GM19240 (cell line): ENCODE measurements at regions not wholly inside any gene's neighbourhood (a gene's known extent, or its start where the extent isn't known, plus 50 kb on each side); places are given as distances from the start of the nearest gene placed in this dataset.

Experiments used
- DNase-seq: peaks from one replicate; pipeline ENCODE4 v3.0.0; 2011; ENCODE audit warnings: low spot score; ENCODE audit not compliant: insufficient read length

DNA sequence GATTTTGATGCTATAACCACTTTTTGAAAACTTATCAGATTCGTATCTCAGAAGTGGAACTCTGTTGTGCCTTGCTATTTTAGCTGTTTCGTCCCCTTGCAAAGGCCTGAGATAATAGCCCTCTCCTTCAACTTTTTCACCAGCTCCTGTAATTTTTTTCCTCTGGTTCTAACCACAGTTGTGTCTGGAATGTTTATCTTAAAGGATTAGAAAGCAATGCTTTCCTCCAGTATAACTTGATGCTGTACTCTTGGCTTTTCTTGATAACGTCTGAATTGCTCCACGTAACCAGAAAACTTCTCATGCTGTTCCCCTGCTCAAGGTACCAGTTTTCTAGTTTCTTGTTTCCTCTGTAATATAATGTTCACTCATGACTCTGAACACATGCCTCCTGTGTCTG, 209.4 kb downstream of the DTWD2 start:
- no peak for DNase-seq

DNA sequence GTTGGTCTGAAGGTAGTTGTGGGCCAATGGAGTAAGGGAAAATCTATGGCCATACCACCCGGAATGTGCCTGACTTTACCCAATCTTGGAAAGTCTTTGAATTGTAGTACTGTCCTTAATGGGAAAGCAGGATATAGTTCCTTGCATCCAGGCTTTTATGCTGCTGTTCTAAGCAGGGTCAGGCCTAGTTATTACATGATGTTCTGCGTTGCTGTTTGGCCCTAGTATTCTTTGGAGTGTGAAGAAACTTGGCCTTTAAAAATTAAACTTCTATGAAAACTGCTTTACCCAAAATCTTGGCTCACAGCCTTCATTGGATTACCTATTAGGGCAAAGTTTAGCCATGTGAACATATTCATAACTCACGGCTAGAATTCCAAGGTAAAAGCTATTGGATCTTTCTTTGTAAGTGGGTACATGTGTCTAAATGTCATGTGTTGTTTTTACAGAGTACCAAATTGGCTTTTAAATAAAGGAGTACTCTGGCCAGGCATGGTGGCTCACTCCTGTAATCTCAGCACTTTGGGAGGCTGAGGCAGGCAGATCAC, 211.1 kb downstream of the DTWD2 start:
- DNase-seq, result no peak

DNA sequence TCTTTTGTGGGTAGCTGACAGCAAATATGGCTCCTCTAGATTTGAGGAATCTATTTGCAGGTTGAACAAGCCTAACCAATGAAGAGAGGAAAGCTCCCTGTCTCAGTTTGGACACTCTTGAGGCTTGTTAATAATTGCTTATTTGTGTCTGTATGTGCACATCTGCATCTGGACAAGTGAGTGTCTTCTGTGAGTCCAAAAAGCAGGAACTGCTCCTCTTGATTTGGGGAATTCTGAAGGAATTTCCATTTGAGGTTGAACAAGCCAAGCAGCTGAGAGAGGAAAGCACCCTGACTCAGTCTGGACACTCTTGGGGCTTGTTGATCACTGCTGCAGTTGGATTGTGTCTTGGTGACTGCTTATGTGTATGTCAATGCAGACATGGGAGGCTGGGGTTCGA, 211.6 kb downstream of the DTWD2 start:
- DNase-seq, result no peak

DNA sequence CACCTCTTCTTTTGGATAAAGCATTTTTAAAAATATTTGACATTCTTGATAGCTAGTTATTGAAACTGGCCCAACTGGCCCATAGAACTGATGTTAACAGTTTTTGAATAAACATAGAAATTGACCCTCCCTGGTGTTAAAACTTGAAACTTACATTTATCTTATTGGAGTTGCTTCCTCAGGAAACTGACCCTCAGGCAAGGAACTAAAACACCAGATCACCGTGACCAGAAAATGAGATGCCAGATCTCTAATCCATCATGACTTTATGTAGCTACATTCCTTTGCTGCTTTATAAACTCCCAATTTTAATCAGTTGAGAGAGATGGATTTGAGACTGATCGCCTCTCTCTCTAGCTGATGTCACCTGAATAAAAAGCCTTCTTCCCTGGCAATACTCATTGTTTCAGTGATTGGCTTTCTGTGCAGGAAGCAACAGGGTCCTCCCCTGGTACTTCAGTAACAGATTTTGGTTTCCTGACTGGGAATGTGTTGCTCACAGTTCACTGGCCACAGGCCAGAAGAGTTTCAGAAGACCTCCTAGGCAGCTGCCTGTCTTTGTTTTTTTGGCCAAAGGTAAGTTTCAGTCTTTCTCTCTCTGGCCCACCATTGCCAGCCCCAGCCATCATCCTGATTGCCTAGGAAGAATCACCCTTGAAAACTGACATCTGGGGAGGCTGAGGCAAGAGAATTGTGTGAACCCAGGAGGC, 212.4 kb downstream of the DTWD2 start:
- no peak for DNase-seq

DNA sequence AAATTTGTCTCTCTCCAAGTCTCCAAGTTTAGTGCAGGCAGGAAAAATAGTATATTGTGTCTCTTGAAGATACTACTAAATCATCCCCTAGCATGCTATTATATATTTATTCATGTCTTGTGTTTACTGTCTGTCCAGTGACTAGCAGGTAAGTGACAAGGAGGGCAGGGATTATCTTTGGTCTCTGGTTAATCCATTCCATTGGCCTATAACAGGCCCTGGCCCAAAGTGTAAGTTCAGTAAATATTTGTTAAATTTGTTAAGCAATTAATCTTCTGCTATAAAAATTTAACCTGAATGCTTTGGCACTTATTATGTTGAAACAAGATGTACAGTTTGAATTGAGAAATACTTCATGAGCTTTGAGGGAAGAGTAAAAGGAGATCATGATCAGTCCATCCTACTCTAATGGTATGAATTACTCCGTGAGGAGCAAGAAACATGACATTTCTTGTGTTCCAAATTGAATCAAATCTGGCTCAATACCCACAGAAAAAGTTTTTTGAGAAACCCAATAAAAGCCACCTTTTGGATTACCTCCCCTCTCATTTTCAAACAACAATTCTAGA, 219.7 kb downstream of the DTWD2 start:
- DNase-seq, result no peak

DNA sequence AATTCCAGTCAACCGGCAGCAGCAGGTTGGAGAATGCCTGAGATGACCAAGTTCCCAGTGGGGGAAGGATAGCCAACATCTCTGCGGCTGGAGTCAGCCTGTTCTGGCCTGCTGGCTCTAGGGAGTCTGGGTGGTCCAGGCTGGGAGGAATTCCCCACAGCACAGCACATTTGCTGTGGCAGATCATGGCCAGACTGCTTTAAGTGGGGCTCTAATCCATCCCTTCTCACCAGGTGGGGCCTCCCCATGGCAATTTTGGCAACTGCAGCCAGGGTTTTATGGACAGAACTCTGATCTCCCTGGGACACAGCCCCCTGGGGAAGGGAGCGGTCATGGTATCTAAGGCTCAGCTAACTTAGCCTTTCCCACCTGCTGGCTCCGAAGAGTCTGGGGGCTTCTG, 226.1 kb downstream of the DTWD2 start:
- DNase-seq, result no peak

DNA sequence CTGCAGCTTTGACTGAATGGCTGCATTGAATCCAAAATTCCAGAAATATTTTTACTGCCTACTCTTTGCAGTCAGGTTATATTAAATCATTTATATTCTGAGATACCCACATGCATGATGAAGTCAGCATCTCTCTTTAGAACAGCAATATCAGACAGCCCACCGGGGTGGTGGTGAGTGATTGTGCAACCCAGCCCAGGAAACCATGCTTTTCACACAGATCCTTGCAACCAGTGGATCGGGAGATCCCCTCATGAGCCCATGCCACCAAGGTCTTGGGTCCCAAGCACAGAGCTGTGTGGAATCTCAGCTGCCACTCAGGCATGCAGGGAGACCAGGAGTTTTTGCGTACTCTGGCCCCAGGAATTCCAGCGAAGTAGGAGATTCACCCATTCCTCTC, 226.5 kb downstream of the DTWD2 start:
- no peak for DNase-seq

DNA sequence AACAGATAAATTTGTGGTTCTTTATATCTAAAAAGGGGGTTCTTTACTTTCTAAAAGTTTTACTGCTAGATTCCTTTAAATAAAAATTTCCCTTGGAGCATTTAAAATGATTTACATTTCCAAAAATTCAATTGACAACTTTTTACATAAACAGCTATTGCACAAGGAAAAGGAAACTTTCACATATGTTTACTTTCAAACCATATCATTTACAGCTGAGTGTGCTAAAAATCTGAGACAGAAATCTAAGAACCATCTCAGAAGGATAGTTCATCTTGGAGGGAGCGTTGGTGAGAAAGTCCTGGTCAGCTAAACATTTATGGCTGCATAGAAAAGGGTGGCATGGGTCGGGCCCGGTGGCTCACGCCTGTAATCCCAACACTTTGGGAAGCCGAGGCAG, 235.4 kb downstream of the DTWD2 start:
- no peak for DNase-seq

DNA sequence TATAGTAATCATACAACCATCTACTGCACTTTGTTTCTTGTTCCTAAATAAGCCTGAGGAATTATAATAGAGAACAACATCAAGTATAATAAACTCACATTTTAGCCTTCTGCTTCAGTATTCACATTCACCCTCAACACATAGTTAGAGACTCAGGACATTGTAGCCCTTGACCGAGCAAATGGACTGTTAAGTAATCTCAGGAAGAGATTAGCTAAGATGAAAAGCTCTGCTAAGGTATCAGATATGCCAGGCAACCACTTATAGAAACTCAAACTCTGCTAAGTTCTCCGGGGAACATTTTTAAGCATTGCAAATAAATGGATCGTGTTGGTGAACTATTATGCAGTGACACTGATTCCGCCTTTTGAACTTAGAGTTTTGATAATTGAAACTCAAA, 252.0 kb downstream of the DTWD2 start:
- no peak for DNase-seq

DNA sequence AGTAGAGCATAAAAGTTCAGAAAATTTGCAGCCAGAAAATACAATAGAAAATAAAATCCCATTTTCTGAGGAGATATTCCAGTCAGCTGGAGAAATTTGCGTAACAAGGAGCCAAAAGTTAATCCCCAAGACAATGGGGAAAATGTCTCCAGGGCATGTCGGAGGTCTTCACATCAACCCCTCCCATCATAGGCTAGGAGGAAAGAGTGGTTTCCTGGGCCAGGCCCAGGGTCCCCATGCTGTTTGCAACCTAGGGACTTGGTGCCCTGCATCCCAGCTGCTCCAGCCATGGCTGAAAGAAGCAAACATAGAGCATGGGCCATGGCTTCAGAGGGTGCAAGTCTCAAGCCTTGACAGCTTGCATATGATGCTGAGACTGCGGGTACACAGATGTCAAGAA, 255.0 kb downstream of the DTWD2 start:
- no peak for DNase-seq

DNA sequence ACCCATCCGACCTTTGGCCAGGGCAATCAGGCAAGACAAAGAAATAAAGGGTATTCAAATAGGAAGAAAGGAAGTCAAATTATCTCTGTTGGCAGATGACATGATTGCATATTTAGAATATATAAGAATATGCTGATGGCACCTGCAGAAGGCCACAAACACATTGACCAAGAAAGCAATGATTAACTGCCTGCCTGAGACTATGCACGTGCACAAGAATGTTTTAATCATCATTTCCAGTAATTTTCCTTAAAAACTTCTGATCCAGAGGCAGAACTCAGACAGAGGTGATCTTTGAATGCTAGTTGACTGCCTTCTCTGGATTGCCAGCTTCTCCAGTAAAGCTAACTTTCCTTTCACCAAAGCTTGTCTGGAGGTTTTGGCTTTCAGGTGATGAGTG, 260.2 kb downstream of the DTWD2 start:
- no peak for DNase-seq

DNA sequence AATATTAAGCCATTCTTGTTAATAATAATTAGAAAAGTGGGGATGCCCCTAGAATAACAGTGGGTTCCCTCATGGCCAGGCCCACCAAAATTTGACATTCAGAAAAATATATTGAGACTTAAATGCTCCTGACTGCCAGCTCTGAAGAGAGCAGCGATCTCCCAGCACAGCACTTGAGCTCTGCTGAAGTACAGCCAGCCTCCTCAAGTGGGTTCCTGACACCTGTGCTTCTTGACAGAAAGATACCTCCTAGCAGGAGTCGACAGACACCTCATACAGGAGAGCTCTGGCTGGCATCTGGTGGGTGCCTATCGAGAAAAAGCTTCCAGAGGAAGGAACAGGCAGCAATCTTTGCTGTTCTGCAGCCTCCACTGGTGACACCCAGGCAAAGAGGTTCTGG, 261.5 kb downstream of the DTWD2 start:
- DNase-seq, result no peak

DNA sequence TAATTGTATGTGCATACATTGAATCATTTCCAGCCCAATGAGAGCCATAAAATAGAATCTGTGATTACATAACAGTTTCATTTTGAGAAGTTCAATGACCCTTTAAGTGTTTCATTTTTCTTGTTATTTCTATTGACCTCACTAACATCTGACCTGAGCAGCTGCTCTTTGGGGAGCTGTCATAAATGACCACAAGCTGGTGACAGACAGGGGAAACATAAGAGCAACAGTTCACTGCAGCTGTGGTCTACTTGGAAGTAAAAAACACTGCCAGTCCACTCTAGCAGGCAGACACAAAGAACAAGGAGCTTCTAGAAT, 265.4 kb downstream of the DTWD2 start:
- DNase-seq, result no peak

DNA sequence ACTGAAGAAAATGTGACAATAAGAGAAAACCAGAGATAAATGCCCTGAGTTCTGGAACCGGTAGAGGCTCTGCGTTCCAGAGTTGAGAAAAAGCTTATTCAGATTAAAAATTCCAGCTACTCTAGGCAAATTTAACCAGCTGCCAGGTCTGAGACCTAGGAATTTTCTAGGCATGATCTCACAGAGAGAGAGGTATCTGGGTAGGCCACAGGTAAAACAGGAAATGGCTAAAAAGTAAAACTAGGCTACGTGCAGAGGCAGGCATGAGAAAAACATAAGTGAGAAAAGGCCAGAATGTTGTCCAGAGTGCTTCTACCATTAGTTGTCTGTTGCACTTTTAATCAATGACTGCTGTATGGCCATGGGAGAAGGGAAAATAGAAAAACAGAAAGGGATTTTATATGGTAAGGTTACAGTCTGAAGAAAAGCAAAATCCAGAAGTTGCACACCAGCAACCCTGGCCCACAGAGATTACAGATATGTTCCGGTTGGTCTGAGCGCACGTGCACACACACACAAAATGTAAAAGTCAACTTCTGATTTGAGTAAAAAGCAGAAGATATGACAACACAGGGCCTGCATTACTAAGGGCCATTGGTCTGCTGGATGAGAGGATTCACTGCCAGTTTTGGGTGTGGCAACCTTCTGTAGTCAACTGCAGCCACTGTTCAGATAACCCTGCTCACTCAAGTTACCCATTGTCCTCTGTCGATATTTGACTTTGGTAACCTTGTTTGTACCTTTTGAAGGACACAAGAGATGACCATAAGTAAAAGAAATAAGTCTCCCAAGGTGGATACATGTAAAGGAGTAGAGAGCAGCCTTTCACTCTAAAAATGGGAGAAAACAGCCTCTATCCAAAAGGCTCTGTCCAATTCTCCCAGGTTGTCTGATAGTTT, 266.0 kb downstream of the DTWD2 start:
- DNase-seq, result no peak

DNA sequence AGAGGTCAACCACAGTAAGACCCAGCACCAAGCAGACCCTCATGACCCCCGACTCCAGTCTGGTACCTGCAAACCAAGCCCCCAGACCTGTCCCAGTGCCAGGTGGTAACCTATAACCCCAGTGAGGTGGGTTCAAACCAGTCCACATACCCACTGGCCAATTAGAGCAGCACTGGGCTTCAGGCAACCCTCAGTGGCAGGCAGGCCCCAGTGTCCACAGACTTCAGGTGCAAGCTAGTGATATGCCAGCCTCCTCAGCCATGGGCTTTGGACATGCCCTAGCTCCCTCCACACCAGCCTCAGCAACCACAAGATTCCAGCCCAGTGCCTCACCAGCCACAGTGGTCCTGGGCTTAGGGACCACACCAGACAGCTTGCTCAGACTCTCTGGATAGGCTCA, 276.6 kb downstream of the DTWD2 start:
- DNase-seq, result no peak

DNA sequence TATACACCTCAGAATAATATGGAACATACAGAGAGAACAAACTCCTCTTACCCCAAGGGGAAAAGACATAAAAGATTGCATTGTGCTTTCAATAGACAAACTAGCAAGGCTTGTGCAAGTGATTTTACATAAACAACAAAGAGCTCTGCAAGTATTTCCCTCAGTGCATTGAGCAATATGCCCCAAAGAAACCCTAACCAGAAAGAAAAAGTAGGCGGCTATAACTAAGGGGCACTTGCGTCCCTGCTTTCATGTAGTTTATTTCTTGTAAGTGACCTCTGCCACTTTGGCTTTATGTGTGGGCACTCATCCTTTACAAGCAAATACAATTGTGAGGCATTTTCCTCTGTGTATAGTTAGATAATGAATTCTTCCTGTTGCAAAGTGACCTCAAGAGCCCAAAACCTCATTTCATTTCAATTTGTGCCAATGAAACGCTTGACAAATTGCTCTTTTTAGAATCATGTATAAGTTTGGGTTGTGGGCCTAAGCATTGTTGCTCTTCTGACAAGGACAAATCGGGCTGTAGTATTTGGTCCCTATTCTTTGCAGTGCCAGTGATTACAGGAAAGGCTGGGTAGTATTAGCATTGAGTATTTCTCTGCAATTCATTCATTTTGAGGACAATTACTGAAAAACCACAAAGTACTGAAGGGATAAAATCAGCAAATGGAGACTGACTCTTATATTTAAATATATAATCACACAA, 282.2 kb downstream of the DTWD2 start:
- no peak for DNase-seq

DNA sequence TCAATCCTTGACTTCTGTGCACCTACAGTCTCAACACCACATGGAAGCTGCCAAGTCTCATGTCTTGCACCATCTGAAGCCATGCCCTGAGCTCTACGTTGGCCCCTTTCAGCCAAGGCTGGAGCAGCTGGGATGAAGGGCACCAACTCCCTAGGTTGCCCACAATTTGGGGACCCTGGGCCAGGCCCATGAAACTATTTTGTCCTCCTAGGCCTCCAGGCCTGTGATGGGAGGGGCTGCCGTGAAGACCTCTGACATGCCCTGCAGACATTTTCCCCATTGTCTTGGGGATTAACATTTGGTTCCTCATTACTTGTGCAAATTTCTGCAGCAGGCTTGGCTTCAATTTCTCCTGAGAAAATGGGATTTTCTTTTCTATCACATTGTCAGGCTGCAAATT, 285.1 kb downstream of the DTWD2 start:
- DNase-seq, result no peak

DNA sequence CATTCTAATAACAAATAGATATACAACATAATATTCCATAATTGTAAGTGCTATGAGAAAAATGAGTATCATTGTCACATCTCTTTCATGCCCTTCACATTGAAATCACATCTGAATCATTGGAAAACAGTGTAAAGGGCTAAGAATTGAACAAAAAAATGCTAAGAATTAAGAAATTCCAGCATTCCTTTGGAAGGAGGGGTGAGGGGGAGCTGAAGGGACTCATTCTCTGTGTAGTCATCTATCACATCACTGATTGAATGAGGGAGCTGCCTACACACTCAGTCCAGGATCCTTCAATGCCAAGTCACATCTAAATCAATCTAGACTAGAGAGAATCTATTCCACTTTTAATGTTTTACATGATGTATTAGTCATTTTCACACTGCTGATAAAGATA, 286.6 kb downstream of the DTWD2 start:
- DNase-seq, result no peak

DNA sequence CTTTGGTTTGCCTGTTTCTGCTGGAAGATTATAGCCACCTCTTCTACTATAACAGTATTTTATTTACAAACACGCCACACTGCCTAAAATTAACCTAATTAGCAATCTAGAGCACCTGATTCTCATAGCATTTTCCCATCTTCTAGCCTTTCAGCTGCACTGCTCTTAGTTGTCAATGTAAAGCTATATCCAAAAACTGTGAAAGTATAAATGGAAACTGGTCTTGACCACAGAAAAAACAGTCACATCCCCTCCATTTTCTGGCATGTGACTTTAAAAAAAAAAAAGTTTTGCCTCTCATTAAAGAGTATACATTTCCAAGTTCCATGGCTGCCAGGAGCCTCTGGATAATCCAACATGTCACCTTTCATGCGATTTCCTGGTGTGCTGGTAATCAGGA, 287.8 kb downstream of the DTWD2 start:
- no peak for DNase-seq

DNA sequence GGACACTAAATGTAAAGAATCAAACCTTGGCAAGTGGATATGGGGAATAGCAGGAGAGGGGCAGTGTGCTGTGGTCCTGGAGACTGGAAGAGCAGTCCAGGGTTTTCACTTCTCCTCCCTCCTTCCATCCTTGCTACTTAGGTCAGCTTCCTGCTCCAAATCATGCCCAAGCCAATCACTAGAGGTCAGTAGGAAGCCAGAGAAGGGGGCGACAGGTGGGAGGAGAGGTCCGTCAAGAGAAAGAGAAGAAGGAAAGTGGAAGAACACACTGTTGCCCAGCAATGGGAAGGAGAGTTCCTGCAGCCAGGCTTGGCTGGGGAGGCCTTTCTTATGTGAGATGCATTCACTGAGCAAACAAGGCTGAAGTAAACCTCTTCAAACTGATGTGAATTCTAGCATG, 289.6 kb downstream of the DTWD2 start:
- DNase-seq, result no peak

DNA sequence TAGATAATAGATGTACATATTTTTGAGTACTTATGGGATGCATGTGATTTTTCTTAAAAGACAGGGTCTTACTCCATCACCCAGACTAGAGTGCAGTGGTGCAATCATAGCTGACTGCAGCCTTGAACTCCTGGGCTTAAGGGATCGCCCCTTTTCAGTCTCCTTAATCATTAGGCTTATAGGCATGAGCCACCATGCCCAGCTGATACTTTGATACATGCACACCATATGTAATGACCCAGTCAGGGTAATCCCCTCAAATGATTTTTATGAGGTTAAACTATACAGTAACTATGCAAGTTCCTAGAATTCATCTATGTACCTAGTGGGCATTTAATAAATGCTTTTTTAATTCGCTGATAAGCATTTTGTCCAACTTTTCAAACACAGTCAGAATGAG, 292.3 kb downstream of the DTWD2 start:
- DNase-seq, result no peak

DNA sequence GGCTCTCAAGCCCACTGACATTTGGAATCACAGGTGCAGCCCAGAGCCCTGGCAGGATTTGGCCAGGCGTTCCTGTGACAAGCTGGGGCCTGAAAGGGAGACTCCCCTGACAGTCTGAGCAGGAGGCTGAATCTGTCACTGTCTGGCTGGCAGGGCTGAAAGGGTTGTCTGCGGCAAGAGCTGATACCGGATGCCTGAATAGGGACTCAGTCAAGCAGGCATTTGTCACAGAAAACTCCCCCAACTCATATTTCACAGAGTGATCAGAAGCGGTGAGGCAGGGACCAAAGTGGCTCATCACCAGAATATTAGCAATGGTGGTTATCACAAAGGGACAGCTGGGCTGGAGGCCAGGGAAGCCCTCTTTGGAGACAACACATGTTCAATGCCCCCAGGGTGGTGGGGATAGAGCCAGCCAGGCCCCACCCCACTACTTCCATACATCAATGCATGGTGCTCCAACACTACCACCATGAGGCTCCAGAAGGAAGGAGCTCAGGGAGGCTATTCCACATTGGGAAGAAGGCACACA, 295.5 kb downstream of the DTWD2 start:
- DNase-seq, result no peak
